ENCODE measurements at regions not wholly inside any gene's neighbourhood (a gene's known extent, or its start where the extent isn't known, plus 50 kb on each side); places are given as distances from the start of the nearest gene placed in this dataset.
A peak's percentile ranks its signal among the peaks of the same experiment; 100 is the strongest.
"Not testable (repeated sequence)": the region's sequence is repeated elsewhere in the genome, so short reads cannot be mapped to it uniquely, and the experiment has no call there.

GRCh38 chr4:85170241-85170640 lies 203.8 kb upstream of the WDFY3 start:
- H3K4me3 ChIP-seq (ENCODE audit: low read depth, low read length), result no peak overlapping the region
- no peak for DNase-seq (ENCODE audit: low read depth)
- TF ChIP-seq CTCF (IDR thresholded peaks at IDR 0.05; ENCODE audit: low read depth, low read length) (no peak), MYC (IDR thresholded peaks at IDR 0.05; ENCODE audit: low read depth, low read length) (no peak), MAX (IDR thresholded peaks at IDR 0.05; ENCODE audit: low read depth, low read length) (no peak), POLR2A (IDR thresholded peaks at IDR 0.05; ENCODE audit: extremely low read depth, insufficient read length) (no peak)

- no peak for DNase-seq (ENCODE audit: low read depth)
- H3K4me3 ChIP-seq (ENCODE audit: low read depth, low read length), result no peak overlapping the region
- TF ChIP-seq CTCF (IDR thresholded peaks at IDR 0.05; ENCODE audit: low read depth, low read length) (no peak), POLR2A (IDR thresholded peaks at IDR 0.05; ENCODE audit: extremely low read depth, insufficient read length) (no peak), MYC (IDR thresholded peaks at IDR 0.05; ENCODE audit: low read depth, low read length) (no peak), MAX (IDR thresholded peaks at IDR 0.05; ENCODE audit: low read depth, low read length) (no peak)
Observed at GRCh38 chr4:85175190-85175589, 208.7 kb upstream of the WDFY3 start.

- no peak for DNase-seq (ENCODE audit: low read depth)
- no peak overlapping the region for H3K4me3 ChIP-seq (ENCODE audit: low read depth, low read length)
- TF ChIP-seq POLR2A (IDR thresholded peaks at IDR 0.05; ENCODE audit: extremely low read depth, insufficient read length) (no peak), CTCF (IDR thresholded peaks at IDR 0.05; ENCODE audit: low read depth, low read length) (no peak), MAX (IDR thresholded peaks at IDR 0.05; ENCODE audit: low read depth, low read length) (no peak), MYC (IDR thresholded peaks at IDR 0.05; ENCODE audit: low read depth, low read length) (no peak)
Observed at GRCh38 chr4:85177092-85177491, 210.6 kb upstream of the WDFY3 start.

- TF ChIP-seq MAX (IDR thresholded peaks at IDR 0.05; ENCODE audit: low read depth, low read length), result no peak
- TF ChIP-seq CTCF (IDR thresholded peaks at IDR 0.05; ENCODE audit: low read depth, low read length), result no peak
- no peak overlapping the region for H3K4me3 ChIP-seq (ENCODE audit: low read depth, low read length)
- DNase-seq (ENCODE audit: low read depth), result no peak
Observed at GRCh38 chr4:85177679-85178078, 211.2 kb upstream of the WDFY3 start.

GRCh38 chr4:85180533-85180932 lies 214.0 kb upstream of the WDFY3 start:
- no peak overlapping the region for H3K4me3 ChIP-seq (ENCODE audit: low read depth, low read length)
- DNase-seq (ENCODE audit: low read depth), result no peak
- TF ChIP-seq MAX (IDR thresholded peaks at IDR 0.05; ENCODE audit: low read depth, low read length) (no peak), POLR2A (IDR thresholded peaks at IDR 0.05; ENCODE audit: extremely low read depth, insufficient read length) (no peak), MYC (IDR thresholded peaks at IDR 0.05; ENCODE audit: low read depth, low read length) (no peak), CTCF (IDR thresholded peaks at IDR 0.05; ENCODE audit: low read depth, low read length) (no peak)

- no peak overlapping the region for H3K4me3 ChIP-seq (ENCODE audit: low read depth, low read length)
- no peak for TF ChIP-seq POLR2A (IDR thresholded peaks at IDR 0.05; ENCODE audit: extremely low read depth, insufficient read length)
- DNase-seq (ENCODE audit: low read depth), result no peak
Observed at GRCh38 chr4:85187106-85187505, 220.6 kb upstream of the WDFY3 start.

GRCh38 chr4:85196015-85196414 lies 229.5 kb upstream of the WDFY3 start:
- DNase-seq (ENCODE audit: low read depth), result peak; percentile 31
- H3K4me3 ChIP-seq (ENCODE audit: low read depth, low read length), result not testable (repeated sequence)
